ENCODE measurements at regions not wholly inside any gene's neighbourhood (a gene's known extent, or its start where the extent isn't known, plus 50 kb on each side); places are given as distances from the start of the nearest gene placed in this dataset.

GRCh38 chr3:6799264-6799915 lies 61.5 kb upstream of the GRM7 start:
- Histone ChIP-seq H3K36me3 (no peaks in the 10 kb centered on the region), H3K4me3 (ENCODE audit: low read depth, low read length) (no peak overlapping the region), H3K27me3 (ENCODE audit: insufficient read depth, low read depth, severe bottlenecking) (peaks cover 3% of the 10 kb centered on the region), H3K9me3 (ENCODE audit: severe bottlenecking) (no peaks in the 10 kb centered on the region), H3K27ac (no peak overlapping the region)
- TF ChIP-seq CTCF (IDR thresholded peaks at IDR 0.05; ENCODE audit: low read depth, low read length) = peak; percentile 80
- peak; percentile 35 for DNase-seq

GRCh38 chr3:6803619-6804018 lies 57.3 kb upstream of the GRM7 start:
- Histone ChIP-seq H3K36me3 (no peaks in the 10 kb centered on the region), H3K4me3 (ENCODE audit: low read depth, low read length) (no peak overlapping the region), H3K27ac (no peak overlapping the region), H3K27me3 (ENCODE audit: insufficient read depth, low read depth, severe bottlenecking) (peaks cover 2% of the 10 kb centered on the region), H3K9me3 (ENCODE audit: severe bottlenecking) (no peaks in the 10 kb centered on the region)
- DNase-seq = no peak
- no peak for TF ChIP-seq CTCF (IDR thresholded peaks at IDR 0.05; ENCODE audit: low read depth, low read length)

GRCh38 chr3:6805236-6805635 lies 55.7 kb upstream of the GRM7 start:
- Histone ChIP-seq H3K9me3 (ENCODE audit: severe bottlenecking) (no peaks in the 10 kb centered on the region), H3K36me3 (no peaks in the 10 kb centered on the region), H3K4me3 (ENCODE audit: low read depth, low read length) (no peak overlapping the region), H3K27ac (no peak overlapping the region), H3K27me3 (ENCODE audit: insufficient read depth, low read depth, severe bottlenecking) (peaks cover 5% of the 10 kb centered on the region)
- DNase-seq = no peak
- no peak for TF ChIP-seq CTCF (IDR thresholded peaks at IDR 0.05; ENCODE audit: low read depth, low read length)

GRCh38 chr3:6806991-6807390 lies 53.9 kb upstream of the GRM7 start:
- Histone ChIP-seq H3K9me3 (ENCODE audit: severe bottlenecking) (no peaks in the 10 kb centered on the region), H3K27ac (no peak overlapping the region), H3K36me3 (no peaks in the 10 kb centered on the region), H3K27me3 (ENCODE audit: insufficient read depth, low read depth, severe bottlenecking) (peaks cover 10% of the 10 kb centered on the region), H3K4me3 (ENCODE audit: low read depth, low read length) (no peak overlapping the region)
- TF ChIP-seq CTCF (IDR thresholded peaks at IDR 0.05; ENCODE audit: low read depth, low read length) = no peak
- no peak for DNase-seq

DNA sequence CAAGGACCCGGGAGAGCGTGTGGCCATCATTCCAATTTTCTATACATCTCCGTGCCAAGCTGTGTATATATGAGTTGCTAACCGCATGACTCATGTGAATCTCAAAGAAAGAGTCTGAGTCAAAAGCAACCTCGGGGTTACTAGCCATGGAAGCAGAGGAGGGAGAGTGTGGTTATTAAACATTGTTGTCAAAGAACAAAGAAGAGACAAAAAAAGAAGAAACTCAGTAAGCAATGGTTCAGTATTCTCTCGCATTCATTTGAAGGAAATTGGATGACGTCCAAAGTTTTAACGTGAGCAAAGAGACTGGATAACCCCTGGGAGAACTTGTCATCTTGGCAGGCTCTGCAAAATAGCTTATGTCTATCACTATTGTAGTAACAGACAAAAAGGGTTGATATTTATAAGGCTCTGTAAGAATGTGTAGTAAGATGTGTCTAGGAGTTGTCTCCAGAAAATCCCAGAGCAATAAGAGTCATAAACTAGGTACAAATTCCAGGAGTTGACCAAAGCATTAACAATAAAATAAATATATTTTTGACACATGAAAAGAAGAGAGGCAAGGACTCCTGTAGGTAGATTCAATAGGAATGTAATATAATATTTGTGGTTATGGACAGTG lies 52.8 kb upstream of the GRM7 start:
- no peak overlapping the region for H3K27ac ChIP-seq
- no peaks in the 10 kb centered on the region for H3K9me3 ChIP-seq (ENCODE audit: severe bottlenecking)
- peaks cover 10% of the 10 kb centered on the region for H3K27me3 ChIP-seq (ENCODE audit: insufficient read depth, low read depth, severe bottlenecking)
- no peak overlapping the region for H3K4me3 ChIP-seq (ENCODE audit: low read depth, low read length)
- DNase-seq = no peak
- TF ChIP-seq CTCF (IDR thresholded peaks at IDR 0.05; ENCODE audit: low read depth, low read length) = no peak
- no peaks in the 10 kb centered on the region for H3K36me3 ChIP-seq

- no peak overlapping the region for H3K4me3 ChIP-seq (ENCODE audit: low read depth, low read length)
These were observed 51.6 kb upstream of the GRM7 start for GRCh38 chr3:6809349-6809748.

More at GRCh38 chr3:6809349-6809748, 51.6 kb upstream of the GRM7 start:
- DNase-seq = no peak
- Histone ChIP-seq H3K36me3 (no peaks in the 10 kb centered on the region), H3K9me3 (ENCODE audit: severe bottlenecking) (no peaks in the 10 kb centered on the region), H3K27ac (no peak overlapping the region), H3K27me3 (ENCODE audit: insufficient read depth, low read depth, severe bottlenecking) (peaks cover 14% of the 10 kb centered on the region)
- TF ChIP-seq CTCF (IDR thresholded peaks at IDR 0.05; ENCODE audit: low read depth, low read length) = no peak

Data from WERI-Rb-1 (cell line).